Suprapubic skin (tissue), 4 donors: ENCODE measurements at regions not wholly inside any gene's neighbourhood (a gene's known extent, or its start where the extent isn't known, plus 50 kb on each side); places are given as distances from the start of the nearest gene placed in this dataset.

Source experiments
- DNase-seq, 2 donors: peaks; one replicate each; pipeline ENCODE4 v3.0.0-alpha.2; 2019; ENCODE audit warnings: low spot score in 2 of 2
- H3K27ac ChIP-seq: fragments of 200-600 bp; sonication (generic); one replicate; pipeline ENCODE4 v1.5.1; 2019
- H3K27me3 ChIP-seq: fragments of 200-600 bp; sonication (generic); one replicate; pipeline ENCODE4 v1.5.1; 2019
- H3K36me3 ChIP-seq: fragments of 200-600 bp; sonication (generic); one replicate; pipeline ENCODE4 v1.5.1; 2019
- H3K4me1 ChIP-seq: fragments of 200-600 bp; sonication (generic); one replicate; pipeline ENCODE4 v1.5.1; 2019
- H3K4me3 ChIP-seq: fragments of 200-600 bp; sonication (generic); one replicate; pipeline ENCODE4 v1.5.1; 2019; ENCODE audit warnings: mild to moderate bottlenecking
- H3K9me3 ChIP-seq: fragments of 200-600 bp; sonication (generic); one replicate; pipeline ENCODE4 v1.5.1; 2019
- CTCF ChIP-seq, 2 donors: fragments of 200-600 bp in 1 of 2; fragments of 450-650 bp in 1 of 2; sonication (generic) in 1 of 2; IDR thresholded peaks; one replicate each; pipeline ENCODE4 v1.5.1; 2016 to 2019; ENCODE audit warnings: antibody characterized with exemption in 2 of 2, mild to moderate bottlenecking in 1 of 2, moderate library complexity in 1 of 2
- EP300 ChIP-seq: sonication (generic); formaldehyde crosslinking; IDR thresholded peaks from one replicate; pipeline ENCODE4 v1.6.1; 2017; ENCODE audit warnings: antibody characterized with exemption
- POLR2A ChIP-seq, 2 donors: fragments of 450-650 bp; IDR thresholded peaks; one replicate each; pipeline ENCODE4 v1.6.1; 2017; ENCODE audit warnings: antibody characterized with exemption in 2 of 2, mild to moderate bottlenecking in 2 of 2, moderate library complexity in 2 of 2
- POLR2AphosphoS5 ChIP-seq, 3 donors: sonication (generic); formaldehyde crosslinking; IDR thresholded peaks; one replicate each; pipeline ENCODE4 v1.6.1; 2017; ENCODE audit warnings: antibody characterized with exemption in 3 of 3
- WGBS: methylation state at CpG from one replicate; pipeline ENCODE4 v1.1.5; 2018; 5-methylcytosine and 5-hydroxymethylcytosine counted together

DNA sequence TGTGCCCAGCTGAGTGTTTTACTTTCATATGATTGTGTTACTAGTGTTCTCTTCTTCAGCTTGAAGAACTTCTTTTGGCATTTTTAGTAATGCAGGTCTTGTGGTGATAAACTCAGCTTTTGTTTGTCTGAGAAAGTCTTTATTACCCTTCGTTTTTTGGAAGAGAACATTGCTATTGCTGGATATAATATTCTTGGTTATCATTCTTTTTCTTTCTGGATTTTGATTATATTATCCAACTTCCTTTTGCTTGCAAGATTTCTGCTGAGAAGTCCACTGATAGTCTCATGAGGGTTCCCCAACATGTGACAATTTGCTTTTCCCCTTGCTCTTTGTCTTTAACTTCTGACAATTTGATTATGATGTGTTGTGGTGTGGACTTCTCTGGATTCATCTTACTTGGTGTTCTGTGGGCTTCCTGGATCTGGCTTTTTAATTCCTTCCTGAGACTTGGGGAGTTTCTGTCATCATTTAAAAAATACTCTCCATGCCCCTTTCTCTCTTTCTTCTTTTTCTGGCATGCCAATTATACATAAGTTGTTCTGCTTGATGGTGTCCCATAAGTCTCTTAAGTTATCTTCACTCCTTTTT lies 416.8 kb downstream of the CCDC91 start:
- 68% methylated on average over 1 of the region's 1 CpG for WGBS
- Histone ChIP-seq H3K9me3 (peaks cover 9% of the 10 kb centered on the region), H3K27me3 (no peaks in the 10 kb centered on the region), H3K27ac (no peak overlapping the region), H3K36me3 (no peaks in the 10 kb centered on the region), H3K4me3 (no peak overlapping the region), H3K4me1 (no peaks in the 10 kb centered on the region)
- no peak for TF ChIP-seq CTCF (IDR thresholded peaks at IDR 0.05)
- TF ChIP-seq POLR2AphosphoS5 (IDR thresholded peaks at IDR 0.05), result no peak
- DNase-seq, result no peak

DNA sequence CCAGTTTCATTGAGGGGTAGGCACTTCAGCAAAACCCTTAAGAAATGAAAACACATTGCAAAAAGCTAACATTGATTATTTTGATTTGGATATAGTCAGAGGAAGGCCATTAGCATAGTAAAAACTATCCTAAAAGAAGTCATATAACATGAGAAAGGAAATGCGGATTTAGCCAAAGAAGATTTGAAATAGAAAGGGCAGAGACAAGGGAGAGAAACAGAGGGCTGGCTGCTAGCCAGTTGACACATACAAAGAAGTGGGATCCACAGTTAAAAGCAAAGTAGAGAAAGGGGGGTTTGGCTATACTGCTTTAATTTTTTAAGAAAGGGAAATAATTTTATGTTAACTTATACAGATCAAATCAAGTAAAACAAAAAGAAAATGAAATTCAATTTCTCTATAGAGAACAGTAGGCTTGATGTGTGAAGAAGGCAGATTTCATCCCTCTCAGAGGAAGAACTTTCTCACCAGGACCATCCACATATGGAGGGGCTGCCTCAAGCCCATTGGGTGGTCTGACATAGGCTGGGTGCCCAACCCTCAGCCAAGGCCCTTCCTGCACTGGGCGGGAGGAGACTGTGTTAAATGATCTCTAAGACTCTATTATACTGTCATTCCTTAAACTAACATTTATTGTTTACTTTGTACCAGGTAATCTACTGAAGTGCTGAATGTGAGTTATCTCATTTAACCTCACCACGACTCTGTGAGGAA lies 420.3 kb downstream of the CCDC91 start:
- peaks cover 9% of the 10 kb centered on the region for H3K9me3 ChIP-seq
- no peaks in the 10 kb centered on the region for H3K4me1 ChIP-seq
- no peak overlapping the region for H3K27ac ChIP-seq
- DNase-seq, result no peak
- 69% methylated on average over 3 of the region's 3 CpGs for WGBS
- TF ChIP-seq POLR2A (IDR thresholded peaks at IDR 0.05), result no peak
- no peak for TF ChIP-seq EP300
- TF ChIP-seq POLR2AphosphoS5 (IDR thresholded peaks at IDR 0.05), result no peak
- TF ChIP-seq CTCF (IDR thresholded peaks at IDR 0.05), result no peak
- no peak overlapping the region for H3K4me3 ChIP-seq
- no peaks in the 10 kb centered on the region for H3K27me3 ChIP-seq
- H3K36me3 ChIP-seq, result no peaks in the 10 kb centered on the region

GRCh38 chr12:28611115-28611435 lies 420.8 kb downstream of the CCDC91 start:
- Histone ChIP-seq H3K27me3 (no peaks in the 10 kb centered on the region), H3K9me3 (peaks cover 9% of the 10 kb centered on the region), H3K4me1 (no peaks in the 10 kb centered on the region), H3K36me3 (no peaks in the 10 kb centered on the region), H3K27ac (no peak overlapping the region), H3K4me3 (no peak overlapping the region)
- DNase-seq, result no peak
- no peak for TF ChIP-seq POLR2A (IDR thresholded peaks at IDR 0.05)
- no peak for TF ChIP-seq POLR2AphosphoS5 (IDR thresholded peaks at IDR 0.05)

GRCh38 chr12:28611449-28611848 lies 421.2 kb downstream of the CCDC91 start:
- DNase-seq, result no peak

DNA sequence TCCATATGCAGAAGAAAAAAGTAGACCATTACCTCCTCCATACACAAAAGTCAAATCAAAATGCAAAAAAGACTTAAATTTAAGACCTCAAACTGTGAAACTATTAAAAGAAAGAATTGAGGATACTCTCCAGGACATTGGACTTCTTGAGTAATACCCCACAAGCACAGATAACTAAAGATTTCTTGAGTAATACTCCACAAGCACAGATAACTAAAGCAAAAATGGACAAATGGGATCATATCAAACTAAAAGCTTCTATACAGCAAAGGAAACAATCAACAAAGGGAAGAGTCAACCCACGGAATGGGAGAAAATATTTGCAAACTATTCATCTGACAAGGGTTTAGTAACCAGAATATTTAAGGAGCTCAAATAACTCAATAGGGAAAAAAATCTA lies 427.9 kb downstream of the CCDC91 start:
- WGBS, result 74% methylated on average over 1 of the region's 1 CpG
- H3K4me3 ChIP-seq, result no peak overlapping the region
- H3K36me3 ChIP-seq, result no peaks in the 10 kb centered on the region
- no peaks in the 10 kb centered on the region for H3K27me3 ChIP-seq
- H3K27ac ChIP-seq, result no peak overlapping the region
- DNase-seq, result no peak
- TF ChIP-seq POLR2A (IDR thresholded peaks at IDR 0.05) (no peak), CTCF (IDR thresholded peaks at IDR 0.05) (no peak), POLR2AphosphoS5 (IDR thresholded peaks at IDR 0.05) (no peak), EP300 (no peak)
- no peaks in the 10 kb centered on the region for H3K9me3 ChIP-seq
- H3K4me1 ChIP-seq, result no peaks in the 10 kb centered on the region

More at GRCh38 chr12:28611449-28611848, 421.2 kb downstream of the CCDC91 start:
- H3K9me3 ChIP-seq, result peaks cover 6% of the 10 kb centered on the region
- no peak overlapping the region for H3K27ac ChIP-seq
- H3K27me3 ChIP-seq, result no peaks in the 10 kb centered on the region
- H3K4me3 ChIP-seq, result no peak overlapping the region
- H3K4me1 ChIP-seq, result no peaks in the 10 kb centered on the region
- TF ChIP-seq CTCF (IDR thresholded peaks at IDR 0.05) (no peak), POLR2AphosphoS5 (IDR thresholded peaks at IDR 0.05) (no peak), POLR2A (IDR thresholded peaks at IDR 0.05) (no peak), EP300 (no peak)
- 61% methylated on average over 2 of the region's 2 CpGs for WGBS
- no peaks in the 10 kb centered on the region for H3K36me3 ChIP-seq
